GM12878 (cell line): ENCODE measurements at regions not wholly inside any gene's neighbourhood (a gene's known extent, or its start where the extent isn't known, plus 50 kb on each side); places are given as distances from the start of the nearest gene placed in this dataset.

Experiments
- ATAC-seq: fragments of 200-7000 bp; cut with Tn5 transposase; 3 replicates; pipeline ENCODE4 v1.9.1; 2020; ENCODE audit warnings: mild to moderate bottlenecking, moderate library complexity
- BruUV-seq: library from RNA; stranded (reverse); fragments of 400-500 nt; replicated peaks from 2 replicates; lab custom pipeline; 2021; lab: Mats Ljungman, UMichigan
- CTCF ChIA-PET: fragments of 300-600 bp; sonication (Branson Sonifier 250); formaldehyde crosslinking; extraction: SDS; loops from one replicate; lab custom pipeline; 2021; ENCODE audit warnings: inconsistent platforms; lab: Yijun Ruan, JAX
- POLR2A ChIA-PET: fragments of 350-600 bp; formaldehyde crosslinking; extraction: SDS; loops from one replicate; lab custom pipeline; 2021; ENCODE audit warnings: inconsistent platforms; lab: Charles Lee
- RAD21 ChIA-PET: fragments of 300-600 bp; sonication (Branson Sonifier 250); formaldehyde crosslinking; loops from one replicate; lab custom pipeline; 2023; ENCODE audit warnings: antibody characterized with exemption; ENCODE audit not compliant: unreplicated experiment; lab: Charles Lee
- SMC1A ChIA-PET: fragments of 300-600 bp; sonication (Branson Sonifier 250); formaldehyde crosslinking; loops from one replicate; lab custom pipeline; 2023; ENCODE audit not compliant: unreplicated experiment, uncharacterized antibody; lab: Charles Lee
- DNase-seq: peaks from one replicate; pipeline ENCODE4 v3.0.0-alpha.2; 2011; ENCODE audit warnings: low read depth, low spot score
- FAIRE-seq: peaks from 3 replicates; lab custom pipeline; 2011; peaks lifted over from hg19 to GRCh38; lab: Jason Lieb, UNC
- H2AFZ ChIP-seq: 2 replicates; pipeline ENCODE4 v1.6.0; 2011; ENCODE audit warnings: low read depth, low read length, control low read depth; ENCODE audit not compliant: control insufficient read depth
- H3K27ac ChIP-seq: 2 replicates; pipeline ENCODE4 v1.5.1; 2011; ENCODE audit warnings: control low read depth; ENCODE audit not compliant: control insufficient read depth, insufficient read depth
- H3K27me3 ChIP-seq, 2 experiments: replicated peaks in 1 of 2; 2 replicates each; pipeline versions ENCODE4 v1.6.0 to v1.6.1; 2011; ENCODE audit warnings: low read length in 1 of 2; ENCODE audit not compliant: control insufficient read depth in 2 of 2, insufficient read depth in 2 of 2
- H3K36me3 ChIP-seq, 2 experiments: 2 replicates each; pipeline ENCODE4 v1.5.1; 2011; ENCODE audit warnings: low read length in 1 of 2; ENCODE audit not compliant: control insufficient read depth in 2 of 2, insufficient read depth in 2 of 2
- H3K4me1 ChIP-seq: 2 replicates; pipeline ENCODE4 v1.6.1; 2011; ENCODE audit warnings: mild to moderate bottlenecking, low read length, moderate library complexity, mixed read lengths; ENCODE audit not compliant: control insufficient read depth, insufficient read depth
- H3K4me2 ChIP-seq: 2 replicates; pipeline ENCODE4 v1.6.0; 2011; ENCODE audit warnings: control low read depth; ENCODE audit not compliant: control insufficient read depth, insufficient read depth
- H3K4me3 ChIP-seq: fragments of 200-600 bp; sonication (generic); 2 replicates; pipeline ENCODE4 v1.5.1; 2016
- H3K79me2 ChIP-seq: 2 replicates; pipeline ENCODE4 v1.6.0; 2011; ENCODE audit warnings: low read length; ENCODE audit not compliant: control insufficient read depth, insufficient read depth
- H3K9ac ChIP-seq: 2 replicates; pipeline ENCODE4 v1.8.0; 2011; ENCODE audit warnings: low read length, control low read depth, mixed read lengths; ENCODE audit not compliant: control insufficient read depth, insufficient read depth
- H3K9me3 ChIP-seq: replicated peaks from 3 replicates; pipeline ENCODE4 v1.5.1; 2011; ENCODE audit warnings: mild to moderate bottlenecking, low read length; ENCODE audit not compliant: control insufficient read depth, insufficient read depth
- H4K20me1 ChIP-seq: 2 replicates; pipeline ENCODE4 v1.6.0; 2011; ENCODE audit not compliant: control insufficient read depth, insufficient read depth
- BACH1 ChIP-seq: fragments of 450-650 bp; IDR thresholded peaks from 2 replicates; pipeline ENCODE4 v1.6.1; 2017; ENCODE audit warnings: mild to moderate bottlenecking, borderline replicate concordance
- CBX5 ChIP-seq: sonication (generic); IDR thresholded peaks from 2 replicates; pipeline ENCODE4 v1.6.1; 2016; ENCODE audit warnings: low read depth, moderate library complexity, mild to moderate bottlenecking, inconsistent platforms
- CREM ChIP-seq: IDR thresholded peaks from 2 replicates; pipeline ENCODE4 v1.6.1; 2014; ENCODE audit warnings: antibody characterized with exemption, low read depth
- EZH2 ChIP-seq: IDR thresholded peaks from 2 replicates; pipeline ENCODE4 v1.6.1; 2012; ENCODE audit warnings: low read depth, mild to moderate bottlenecking, control low read depth, inconsistent platforms, low read length, borderline replicate concordance; ENCODE audit not compliant: control insufficient read depth
- FOS ChIP-seq: IDR thresholded peaks from 3 replicates; pipeline ENCODE4 v1.6.1; 2011; ENCODE audit warnings: borderline replicate concordance; ENCODE audit not compliant: insufficient read length; ENCODE audit errors: extremely low read depth
- RELB ChIP-seq: fragments of 450-650 bp; IDR thresholded peaks from 2 replicates; pipeline ENCODE4 v1.6.1; 2017; ENCODE audit warnings: low read depth, mild to moderate bottlenecking, moderate library complexity
- SMAD1 ChIP-seq: fragments of 450-650 bp; IDR thresholded peaks from 2 replicates; pipeline ENCODE4 v1.6.1; 2018; ENCODE audit warnings: mild to moderate bottlenecking, low read depth; ENCODE audit not compliant: partially characterized antibody
- STAT3 ChIP-seq: IDR thresholded peaks from 2 replicates; pipeline ENCODE4 v1.6.1; 2011; ENCODE audit warnings: low read depth, low read length, improper control_type of control experiment
- YY1 ChIP-seq: IDR thresholded peaks from 2 replicates; pipeline ENCODE4 v1.6.1; 2011; ENCODE audit warnings: low read depth, mild to moderate bottlenecking, low read length
- in situ Hi-C: fragments of 300-500 bp; cut with MboI; formaldehyde crosslinking; loops from 9 replicates; pipeline ENCODE4 v1.14.3; 2018; ENCODE audit warnings: mixed read lengths
- intact Hi-C: fragments of 100-400 bp; cut with micrococcal nuclease; formaldehyde crosslinking; loops from one replicate; pipeline ENCODE4 v1.14.2; 2022; ENCODE audit not compliant: unreplicated experiment
- TF ChIP-seq, protein P1 (sequence below): IDR thresholded peaks from 2 replicates; pipeline ENCODE4 v1.6.1; 2012; ENCODE audit warnings: mild to moderate bottlenecking, low read depth, low read length

- Histone ChIP-seq H4K20me1 (no peaks in the 10 kb centered on the region), H3K4me1 (no peaks in the 10 kb centered on the region), H3K9ac (no peak overlapping the region), H3K9me3 (no peaks in the 10 kb centered on the region), H3K4me3 (no peak overlapping the region), H3K4me2 (no peak overlapping the region), H3K27me3 (no peaks in the 10 kb centered on the region), H2AFZ (no peak overlapping the region), H3K79me2 (no peaks in the 10 kb centered on the region), H3K27ac (no peak overlapping the region), H3K36me3 (no peaks in the 10 kb centered on the region)
- ChIA-PET RAD21 (no interaction called here), SMC1A (interaction anchor here (1.5 kb wide), 1 partner anchor 11 kb away, joined by 4 read pairs; no protein-coding TSS in a partner anchor), POLR2A (no interaction called here), CTCF (no interaction called here)
- intact Hi-C loops (no loop called here), in situ Hi-C loops (no loop called here)
- FAIRE-seq (no peak), DNase-seq (no peak), ATAC-seq (no peak)
- no TSS peak for BruUV-seq
- no peak for TF ChIP-seq BACH1
- TF ChIP-seq EZH2: no peak
- no peak for TF ChIP-seq CREM
- no peak for TF ChIP-seq STAT3
- no peak for TF ChIP-seq RELB
- no peak for TF ChIP-seq CBX5
- TF ChIP-seq FOS: no peak
- no peak for TF ChIP-seq YY1
- no peak for TF ChIP-seq SMAD1
- TF ChIP-seq, protein P1, sequence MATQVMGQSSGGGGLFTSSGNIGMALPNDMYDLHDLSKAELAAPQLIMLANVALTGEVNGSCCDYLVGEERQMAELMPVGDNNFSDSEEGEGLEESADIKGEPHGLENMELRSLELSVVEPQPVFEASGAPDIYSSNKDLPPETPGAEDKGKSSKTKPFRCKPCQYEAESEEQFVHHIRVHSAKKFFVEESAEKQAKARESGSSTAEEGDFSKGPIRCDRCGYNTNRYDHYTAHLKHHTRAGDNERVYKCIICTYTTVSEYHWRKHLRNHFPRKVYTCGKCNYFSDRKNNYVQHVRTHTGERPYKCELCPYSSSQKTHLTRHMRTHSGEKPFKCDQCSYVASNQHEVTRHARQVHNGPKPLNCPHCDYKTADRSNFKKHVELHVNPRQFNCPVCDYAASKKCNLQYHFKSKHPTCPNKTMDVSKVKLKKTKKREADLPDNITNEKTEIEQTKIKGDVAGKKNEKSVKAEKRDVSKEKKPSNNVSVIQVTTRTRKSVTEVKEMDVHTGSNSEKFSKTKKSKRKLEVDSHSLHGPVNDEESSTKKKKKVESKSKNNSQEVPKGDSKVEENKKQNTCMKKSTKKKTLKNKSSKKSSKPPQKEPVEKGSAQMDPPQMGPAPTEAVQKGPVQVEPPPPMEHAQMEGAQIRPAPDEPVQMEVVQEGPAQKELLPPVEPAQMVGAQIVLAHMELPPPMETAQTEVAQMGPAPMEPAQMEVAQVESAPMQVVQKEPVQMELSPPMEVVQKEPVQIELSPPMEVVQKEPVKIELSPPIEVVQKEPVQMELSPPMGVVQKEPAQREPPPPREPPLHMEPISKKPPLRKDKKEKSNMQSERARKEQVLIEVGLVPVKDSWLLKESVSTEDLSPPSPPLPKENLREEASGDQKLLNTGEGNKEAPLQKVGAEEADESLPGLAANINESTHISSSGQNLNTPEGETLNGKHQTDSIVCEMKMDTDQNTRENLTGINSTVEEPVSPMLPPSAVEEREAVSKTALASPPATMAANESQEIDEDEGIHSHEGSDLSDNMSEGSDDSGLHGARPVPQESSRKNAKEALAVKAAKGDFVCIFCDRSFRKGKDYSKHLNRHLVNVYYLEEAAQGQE: no peak
These were observed 923.0 kb downstream of the REEP3 start for GRCh38 chr10:64444163-64444562.
